MM.1S (cell line): ENCODE measurements at regions not wholly inside any gene's neighbourhood (a gene's known extent, or its start where the extent isn't known, plus 50 kb on each side); places are given as distances from the start of the nearest gene placed in this dataset.
"Not testable (repeated sequence)": the region's sequence is repeated elsewhere in the genome, so short reads cannot be mapped to it uniquely, and the experiment has no call there.

Source experiments
- DNase-seq: peaks from one replicate; pipeline ENCODE4 v3.0.0-alpha.2; 2015
- H2AFZ ChIP-seq: fragments of 300-600 bp; sonication (generic); 2 replicates; pipeline ENCODE4 v1.6.0; 2016; ENCODE audit warnings: antibody characterized with exemption, low read length
- H3F3A ChIP-seq: fragments of 300-600 bp; sonication (generic); 2 replicates; pipeline ENCODE4 v1.6.1; 2016; ENCODE audit warnings: mild to moderate bottlenecking, antibody characterized with exemption, low read length, moderate library complexity, mixed read lengths; ENCODE audit not compliant: insufficient read depth
- H3K27ac ChIP-seq: fragments of 300-600 bp; sonication (generic); 2 replicates; pipeline ENCODE4 v1.5.1; 2016; ENCODE audit warnings: mild to moderate bottlenecking, low read length
- H3K27me3 ChIP-seq: fragments of 300-600 bp; sonication (generic); replicated peaks from 2 replicates; pipeline ENCODE4 v1.6.0; 2016; ENCODE audit warnings: low read length; ENCODE audit not compliant: insufficient read depth
- H3K36me3 ChIP-seq: fragments of 300-600 bp; sonication (generic); replicated peaks from 2 replicates; pipeline ENCODE4 v1.6.1; 2016; ENCODE audit warnings: mild to moderate bottlenecking, low read length, mixed read lengths; ENCODE audit not compliant: insufficient read depth
- H3K4me1 ChIP-seq: fragments of 300-600 bp; sonication (generic); 2 replicates; pipeline ENCODE4 v1.6.1; 2016; ENCODE audit warnings: low read length, mixed read lengths
- H3K4me2 ChIP-seq: fragments of 300-600 bp; sonication (generic); 2 replicates; pipeline ENCODE4 v1.6.0; 2016; ENCODE audit warnings: low read depth, low read length
- H3K4me3 ChIP-seq: fragments of 300-600 bp; sonication (generic); 2 replicates; pipeline ENCODE4 v1.5.1; 2016; ENCODE audit warnings: low read length, mixed read lengths
- H3K79me2 ChIP-seq: fragments of 300-600 bp; sonication (generic); 2 replicates; pipeline ENCODE4 v1.6.1; 2016; ENCODE audit warnings: mixed run types, low read length, mixed read lengths
- H3K9ac ChIP-seq: fragments of 300-600 bp; sonication (generic); 2 replicates; pipeline ENCODE4 v1.6.1; 2016; ENCODE audit warnings: low read length, mixed read lengths
- H3K9me2 ChIP-seq: fragments of 300-600 bp; sonication (generic); replicated peaks from 2 replicates; pipeline ENCODE4 v1.6.1; 2016; ENCODE audit warnings: mild to moderate bottlenecking, low read length, mixed read lengths; ENCODE audit not compliant: insufficient read depth
- H3K9me3 ChIP-seq: fragments of 300-600 bp; sonication (generic); replicated peaks from 2 replicates; pipeline ENCODE4 v1.6.1; 2016; ENCODE audit warnings: mild to moderate bottlenecking, low read length, mixed read lengths; ENCODE audit not compliant: insufficient read depth
- H4K20me1 ChIP-seq: fragments of 300-600 bp; sonication (generic); 2 replicates; pipeline ENCODE4 v1.6.1; 2016; ENCODE audit warnings: mild to moderate bottlenecking, low read length, moderate library complexity, mixed read lengths; ENCODE audit not compliant: insufficient read depth
- CTCF ChIP-seq: fragments of 300-600 bp; sonication (generic); IDR thresholded peaks from 2 replicates; pipeline ENCODE4 v1.5.1; 2016; ENCODE audit warnings: antibody characterized with exemption, low read length, mixed read lengths
- EZH2 ChIP-seq: fragments of 300-600 bp; sonication (generic); optimal IDR thresholded peaks from 2 replicates; pipeline ENCODE3; 2017; ENCODE audit warnings: low read depth, mild to moderate bottlenecking, antibody characterized with exemption, low read length, mixed read lengths
- EZH2phosphoT487 ChIP-seq: fragments of 300-600 bp; sonication (generic); IDR thresholded peaks from 2 replicates; pipeline ENCODE4 v1.6.1; 2018; ENCODE audit warnings: antibody characterized with exemption, low read length

- no peaks in the 10 kb centered on the region for H3K79me2 ChIP-seq
- H3K36me3 ChIP-seq = no peaks in the 10 kb centered on the region
- H3K9me3 ChIP-seq = no peaks in the 10 kb centered on the region
- no peak overlapping the region for H3K27ac ChIP-seq
- DNase-seq = no peak
- H3K9ac ChIP-seq = no peak overlapping the region
- no peaks in the 10 kb centered on the region for H4K20me1 ChIP-seq
- no peak overlapping the region for H3K4me2 ChIP-seq
- no peaks in the 10 kb centered on the region for H3F3A ChIP-seq
- no peak overlapping the region for H3K4me3 ChIP-seq
- H3K27me3 ChIP-seq = no peaks in the 10 kb centered on the region; the same call in 1 of the 2 replicates
- no peaks in the 10 kb centered on the region for H3K4me1 ChIP-seq
- no peak overlapping the region for H2AFZ ChIP-seq
- H3K9me2 ChIP-seq = no peaks in the 10 kb centered on the region
- no peak for TF ChIP-seq EZH2
- no peak for TF ChIP-seq EZH2phosphoT487
- no peak for TF ChIP-seq CTCF
Measured at GRCh38 chr12:131266591-131267467, 313.1 kb downstream of the ADGRD1 start.

- no peak for DNase-seq
- Histone ChIP-seq H3K9me3 (no peaks in the 10 kb centered on the region), H2AFZ (no peak overlapping the region), H3K4me3 (no peak overlapping the region), H3K9ac (no peak overlapping the region), H3F3A (no peaks in the 10 kb centered on the region), H4K20me1 (no peaks in the 10 kb centered on the region), H3K27ac (no peak overlapping the region), H3K9me2 (no peaks in the 10 kb centered on the region), H3K4me1 (no peaks in the 10 kb centered on the region), H3K79me2 (no peaks in the 10 kb centered on the region), H3K36me3 (no peaks in the 10 kb centered on the region), H3K27me3 (no peaks in the 10 kb centered on the region; the same call in 1 of the 2 replicates), H3K4me2 (no peak overlapping the region)
- TF ChIP-seq CTCF (no peak), EZH2phosphoT487 (no peak), EZH2 (no peak)
Measured at GRCh38 chr12:131267576-131267975, 313.9 kb downstream of the ADGRD1 start.

GRCh38 chr12:131268123-131268522, 314.4 kb downstream of the ADGRD1 start:
- H3K9ac ChIP-seq, H3K27me3 ChIP-seq, H3K79me2 ChIP-seq, H3K4me1 ChIP-seq, H2AFZ ChIP-seq, H3K4me2 ChIP-seq, H3F3A ChIP-seq, H4K20me1 ChIP-seq, H3K4me3 ChIP-seq, H3K36me3 ChIP-seq, H3K9me2 ChIP-seq, H3K27ac ChIP-seq, DNase-seq, H3K9me3 ChIP-seq: not testable (repeated sequence)

- H4K20me1 ChIP-seq, DNase-seq, H3K4me1 ChIP-seq, H3K4me3 ChIP-seq, H3K79me2 ChIP-seq, H3K9me2 ChIP-seq, H3K4me2 ChIP-seq, H3K9me3 ChIP-seq, H2AFZ ChIP-seq, H3K27ac ChIP-seq, H3K27me3 ChIP-seq, H3K9ac ChIP-seq, H3K36me3 ChIP-seq, H3F3A ChIP-seq: not testable (repeated sequence)
Measured at GRCh38 chr12:131268571-131268970, 314.9 kb downstream of the ADGRD1 start.
